ENCODE measurements at regions not wholly inside any gene's neighbourhood (a gene's known extent, or its start where the extent isn't known, plus 50 kb on each side); places are given as distances from the start of the nearest gene placed in this dataset.

DNA sequence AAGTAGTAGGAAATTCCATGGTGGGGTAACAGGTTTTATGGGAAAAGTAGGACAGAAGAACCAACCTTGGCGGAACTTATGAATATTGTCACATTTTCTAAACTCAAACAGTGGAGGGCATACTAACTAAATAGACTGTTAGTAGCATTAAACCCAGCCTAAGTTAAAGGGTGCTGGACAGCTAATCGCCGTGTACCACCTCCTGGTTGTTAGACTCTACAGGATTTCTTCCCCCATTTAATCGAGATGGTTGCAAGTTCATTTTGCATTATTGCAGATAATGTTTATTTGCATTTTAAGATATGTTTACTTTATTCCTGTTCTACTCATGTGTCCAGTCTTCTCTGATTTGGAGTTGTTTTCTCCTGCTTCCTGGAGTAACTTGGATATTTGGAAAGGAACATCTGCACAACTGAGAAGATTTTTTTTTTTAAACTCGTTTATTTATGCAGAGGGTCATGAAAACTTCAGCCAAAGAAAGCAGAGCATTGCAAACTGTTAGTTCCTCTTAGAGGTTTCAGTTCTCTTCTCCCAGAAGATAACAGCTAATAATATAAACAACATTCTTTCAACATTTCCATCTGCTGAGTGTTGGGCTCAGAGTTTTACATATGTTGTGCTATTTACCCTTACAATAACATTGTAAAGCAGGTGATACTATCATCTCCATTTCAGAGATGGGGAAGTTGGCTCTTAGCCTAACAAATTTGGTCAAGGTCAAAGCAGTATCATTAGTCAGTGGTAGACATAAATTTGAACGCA is 51.5 kb upstream of the TBC1D9 start:
- Histone ChIP-seq H3K27me3 (replicated peaks in 1 of 2; ENCODE audit: control insufficient read depth in 2 of 2, insufficient read depth in 2 of 2, low read length in 1 of 2) (no peaks in the 10 kb centered on the region), H3K4me2 (ENCODE audit: control insufficient read depth, insufficient read depth) (peak overlapping the region; percentile 90), H3K9me3 (replicated peaks; ENCODE audit: control insufficient read depth, insufficient read depth, low read length) (no peaks in the 10 kb centered on the region; the same call in 2 of the 3 replicates), H4K20me1 (ENCODE audit: control insufficient read depth, insufficient read depth) (no peaks in the 10 kb centered on the region), H2AFZ (ENCODE audit: control insufficient read depth, low read depth, low read length) (peak overlapping the region; percentile 37; the same call in 1 of the 2 replicates), H3K4me3 (peak overlapping the region; percentile 26; the same call in 1 of the 2 replicates), H3K36me3 (ENCODE audit: control insufficient read depth in 2 of 2, insufficient read depth in 2 of 2, low read length in 1 of 2) (no peaks in the 10 kb centered on the region), H3K9ac (ENCODE audit: control insufficient read depth, insufficient read depth, low read length) (0 out of 2 replicates have a peak overlapping the region, but pooled peaks have one; percentile 1), H3K27ac (ENCODE audit: control insufficient read depth, insufficient read depth) (peak overlapping the region; percentile 72), H3K79me2 (ENCODE audit: control insufficient read depth, insufficient read depth, low read length) (no peaks in the 10 kb centered on the region), H3K4me1 (ENCODE audit: control insufficient read depth, insufficient read depth, low read length) (peaks cover 43% of the 10 kb centered on the region)
- intact Hi-C loops (cut with micrococcal nuclease; ENCODE audit: unreplicated experiment), result loop anchor here (2.0 to 5.0 kb wide), 3 partner anchors 17 to 50 kb away; partner anchors contain the start of gene TBC1D9
- POLR2A ChIA-PET, result no interaction called here
- ATAC-seq (peak; percentile 83), DNase-seq (ENCODE audit: low read depth, low spot score) (peak; percentile 71), FAIRE-seq (peak; percentile 89)
- SMC1A ChIA-PET (ENCODE audit: uncharacterized antibody, unreplicated experiment), result interaction anchor here (0.6 to 1.6 kb wide), 4 partner anchors 17 to 1836 kb away, joined by 3 to 5 read pairs (median 3); no protein-coding TSS in a partner anchor
- RAD21 ChIA-PET (ENCODE audit: unreplicated experiment), result interaction anchor here (0.6 to 1.5 kb wide), 3 partner anchors 17 to 1210 kb away, joined by 3 to 5 read pairs (median 4); no protein-coding TSS in a partner anchor
- CTCF ChIA-PET, result interaction anchor here (0.6 to 1.6 kb wide), 3 partner anchors 43 to 90 kb away, joined by 3 to 5 read pairs (median 3); no protein-coding TSS in a partner anchor
- no TSS peak for BruUV-seq (replicated peaks)
- in situ Hi-C loops (cut with MboI), result no loop called here
- WGBS (ENCODE audit: insufficient coverage, insufficient replicate concordance, low lambda C conversion rate, missing lambda C conversion rate), result 8% methylated on average over 6 of the region's 6 CpGs
- TF ChIP-seq, protein P1, sequence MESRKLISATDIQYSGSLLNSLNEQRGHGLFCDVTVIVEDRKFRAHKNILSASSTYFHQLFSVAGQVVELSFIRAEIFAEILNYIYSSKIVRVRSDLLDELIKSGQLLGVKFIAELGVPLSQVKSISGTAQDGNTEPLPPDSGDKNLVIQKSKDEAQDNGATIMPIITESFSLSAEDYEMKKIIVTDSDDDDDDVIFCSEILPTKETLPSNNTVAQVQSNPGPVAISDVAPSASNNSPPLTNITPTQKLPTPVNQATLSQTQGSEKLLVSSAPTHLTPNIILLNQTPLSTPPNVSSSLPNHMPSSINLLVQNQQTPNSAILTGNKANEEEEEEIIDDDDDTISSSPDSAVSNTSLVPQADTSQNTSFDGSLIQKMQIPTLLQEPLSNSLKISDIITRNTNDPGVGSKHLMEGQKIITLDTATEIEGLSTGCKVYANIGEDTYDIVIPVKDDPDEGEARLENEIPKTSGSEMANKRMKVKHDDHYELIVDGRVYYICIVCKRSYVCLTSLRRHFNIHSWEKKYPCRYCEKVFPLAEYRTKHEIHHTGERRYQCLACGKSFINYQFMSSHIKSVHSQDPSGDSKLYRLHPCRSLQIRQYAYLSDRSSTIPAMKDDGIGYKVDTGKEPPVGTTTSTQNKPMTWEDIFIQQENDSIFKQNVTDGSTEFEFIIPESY (IDR thresholded peaks at IDR 0.05), result no peak
- TF ChIP-seq STAT3 (IDR thresholded peaks at IDR 0.05; ENCODE audit: low read depth, low read length), result no peak
- TF ChIP-seq, protein P2, sequence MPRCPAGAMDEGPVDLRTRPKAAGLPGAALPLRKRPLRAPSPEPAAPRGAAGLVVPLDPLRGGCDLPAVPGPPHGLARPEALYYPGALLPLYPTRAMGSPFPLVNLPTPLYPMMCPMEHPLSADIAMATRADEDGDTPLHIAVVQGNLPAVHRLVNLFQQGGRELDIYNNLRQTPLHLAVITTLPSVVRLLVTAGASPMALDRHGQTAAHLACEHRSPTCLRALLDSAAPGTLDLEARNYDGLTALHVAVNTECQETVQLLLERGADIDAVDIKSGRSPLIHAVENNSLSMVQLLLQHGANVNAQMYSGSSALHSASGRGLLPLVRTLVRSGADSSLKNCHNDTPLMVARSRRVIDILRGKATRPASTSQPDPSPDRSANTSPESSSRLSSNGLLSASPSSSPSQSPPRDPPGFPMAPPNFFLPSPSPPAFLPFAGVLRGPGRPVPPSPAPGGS (IDR thresholded peaks at IDR 0.05; ENCODE audit: borderline replicate concordance, insufficient read depth, low read depth, low read length, poor library complexity, severe bottlenecking), result no peak
- peak; percentile 76; the same call in 1 of the 2 replicates for TF ChIP-seq ESRRA (IDR thresholded peaks at IDR 0.05; ENCODE audit: low read length)
- peak; percentile 66 to 67; a peak in 3 of 4 replicates for TF ChIP-seq EP300 (IDR thresholded peaks at IDR 0.05; ENCODE audit: borderline replicate concordance in 1 of 2, control insufficient read depth in 1 of 2, low read depth in 2 of 2, low read length in 2 of 2)
- TF ChIP-seq CHD2 (IDR thresholded peaks at IDR 0.05; ENCODE audit: borderline replicate concordance, low read depth, low read length), result 0 out of 2 replicates have a peak, but pooled peaks have one; percentile 43
- TF ChIP-seq WRNIP1 (IDR thresholded peaks at IDR 0.05; ENCODE audit: borderline replicate concordance, low read depth, low read length), result no peak
- TF ChIP-seq CHD1 (IDR thresholded peaks at IDR 0.05; ENCODE audit: low read depth, low read length), result no peak
- TF ChIP-seq, protein P3, sequence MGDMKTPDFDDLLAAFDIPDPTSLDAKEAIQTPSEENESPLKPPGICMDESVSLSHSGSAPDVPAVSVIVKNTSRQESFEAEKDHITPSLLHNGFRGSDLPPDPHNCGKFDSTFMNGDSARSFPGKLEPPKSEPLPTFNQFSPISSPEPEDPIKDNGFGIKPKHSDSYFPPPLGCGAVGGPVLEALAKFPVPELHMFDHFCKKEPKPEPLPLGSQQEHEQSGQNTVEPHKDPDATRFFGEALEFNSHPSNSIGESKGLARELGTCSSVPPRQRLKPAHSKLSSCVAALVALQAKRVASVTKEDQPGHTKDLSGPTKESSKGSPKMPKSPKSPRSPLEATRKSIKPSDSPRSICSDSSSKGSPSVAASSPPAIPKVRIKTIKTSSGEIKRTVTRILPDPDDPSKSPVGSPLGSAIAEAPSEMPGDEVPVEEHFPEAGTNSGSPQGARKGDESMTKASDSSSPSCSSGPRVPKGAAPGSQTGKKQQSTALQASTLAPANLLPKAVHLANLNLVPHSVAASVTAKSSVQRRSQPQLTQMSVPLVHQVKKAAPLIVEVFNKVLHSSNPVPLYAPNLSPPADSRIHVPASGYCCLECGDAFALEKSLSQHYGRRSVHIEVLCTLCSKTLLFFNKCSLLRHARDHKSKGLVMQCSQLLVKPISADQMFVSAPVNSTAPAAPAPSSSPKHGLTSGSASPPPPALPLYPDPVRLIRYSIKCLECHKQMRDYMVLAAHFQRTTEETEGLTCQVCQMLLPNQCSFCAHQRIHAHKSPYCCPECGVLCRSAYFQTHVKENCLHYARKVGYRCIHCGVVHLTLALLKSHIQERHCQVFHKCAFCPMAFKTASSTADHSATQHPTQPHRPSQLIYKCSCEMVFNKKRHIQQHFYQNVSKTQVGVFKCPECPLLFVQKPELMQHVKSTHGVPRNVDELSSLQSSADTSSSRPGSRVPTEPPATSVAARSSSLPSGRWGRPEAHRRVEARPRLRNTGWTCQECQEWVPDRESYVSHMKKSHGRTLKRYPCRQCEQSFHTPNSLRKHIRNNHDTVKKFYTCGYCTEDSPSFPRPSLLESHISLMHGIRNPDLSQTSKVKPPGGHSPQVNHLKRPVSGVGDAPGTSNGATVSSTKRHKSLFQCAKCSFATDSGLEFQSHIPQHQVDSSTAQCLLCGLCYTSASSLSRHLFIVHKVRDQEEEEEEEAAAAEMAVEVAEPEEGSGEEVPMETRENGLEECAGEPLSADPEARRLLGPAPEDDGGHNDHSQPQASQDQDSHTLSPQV (IDR thresholded peaks at IDR 0.05), result no peak
- 0 out of 4 replicates have a peak, but pooled peaks of 1 of the 2 experiments have one; percentile 23 for TF ChIP-seq BHLHE40 (IDR thresholded peaks at IDR 0.05; ENCODE audit: borderline replicate concordance in 1 of 2, low read depth in 2 of 2, low read length in 1 of 2)
- no peak for TF ChIP-seq NFXL1 (IDR thresholded peaks at IDR 0.05; ENCODE audit: borderline replicate concordance)
- peak; percentile 64 for TF ChIP-seq NFIC (IDR thresholded peaks at IDR 0.05; ENCODE audit: low read depth, low read length)
- TF ChIP-seq CHD4 (IDR thresholded peaks at IDR 0.05), result no peak
- no peak for TF ChIP-seq POU2F2 (IDR thresholded peaks at IDR 0.05; ENCODE audit: borderline replicate concordance, low read depth, low read length)
